Progenitor cell of endocrine pancreas (in vitro differentiated cells): ENCODE measurements at regions not wholly inside any gene's neighbourhood (a gene's known extent, or its start where the extent isn't known, plus 50 kb on each side); places are given as distances from the start of the nearest gene placed in this dataset.

Experiments
- DNase-seq: peaks from one replicate; pipeline ENCODE4 v3.0.0; 2021; ENCODE audit warnings: low spot score; ENCODE audit not compliant: unreplicated experiment
- H3K27ac Mint-ChIP-seq: 2 replicates; pipeline ENCODE4 v1.8.0; 2021; ENCODE audit warnings: mild to moderate bottlenecking, moderate library complexity, mixed read lengths
- H3K27me3 Mint-ChIP-seq: 2 replicates; pipeline ENCODE4 v1.8.0; 2021; ENCODE audit warnings: mixed read lengths
- H3K36me3 Mint-ChIP-seq: 2 replicates; pipeline ENCODE4 v1.8.0; 2022; ENCODE audit warnings: mixed read lengths; ENCODE audit not compliant: insufficient read depth
- H3K4me1 Mint-ChIP-seq: 2 replicates; pipeline ENCODE4 v1.8.0; 2021; ENCODE audit warnings: low read depth, mixed read lengths
- H3K4me3 Mint-ChIP-seq: 2 replicates; pipeline ENCODE4 v1.8.0; 2021; ENCODE audit warnings: low read depth, mild to moderate bottlenecking, moderate library complexity, mixed read lengths
- H3K9me3 Mint-ChIP-seq: 2 replicates; pipeline ENCODE4 v1.8.0; 2021; ENCODE audit warnings: low read depth, mixed read lengths
- TF ChIP-seq, protein P1 (sequence below): fragments of 200-600 bp; sonication (generic); IDR thresholded peaks from one replicate; pipeline ENCODE4 v1.5.0; 2021; ENCODE audit warnings: antibody characterized with exemption, mild to moderate bottlenecking; ENCODE audit not compliant: unreplicated experiment

- DNase-seq = no peak
- Mint-ChIP-seq H3K27ac (no peak overlapping the region), H3K36me3 (no peaks in the 10 kb centered on the region), H3K4me1 (no peaks in the 10 kb centered on the region), H3K4me3 (no peak overlapping the region), H3K9me3 (no peaks in the 10 kb centered on the region), H3K27me3 (no peaks in the 10 kb centered on the region)
- TF ChIP-seq, protein P1, sequence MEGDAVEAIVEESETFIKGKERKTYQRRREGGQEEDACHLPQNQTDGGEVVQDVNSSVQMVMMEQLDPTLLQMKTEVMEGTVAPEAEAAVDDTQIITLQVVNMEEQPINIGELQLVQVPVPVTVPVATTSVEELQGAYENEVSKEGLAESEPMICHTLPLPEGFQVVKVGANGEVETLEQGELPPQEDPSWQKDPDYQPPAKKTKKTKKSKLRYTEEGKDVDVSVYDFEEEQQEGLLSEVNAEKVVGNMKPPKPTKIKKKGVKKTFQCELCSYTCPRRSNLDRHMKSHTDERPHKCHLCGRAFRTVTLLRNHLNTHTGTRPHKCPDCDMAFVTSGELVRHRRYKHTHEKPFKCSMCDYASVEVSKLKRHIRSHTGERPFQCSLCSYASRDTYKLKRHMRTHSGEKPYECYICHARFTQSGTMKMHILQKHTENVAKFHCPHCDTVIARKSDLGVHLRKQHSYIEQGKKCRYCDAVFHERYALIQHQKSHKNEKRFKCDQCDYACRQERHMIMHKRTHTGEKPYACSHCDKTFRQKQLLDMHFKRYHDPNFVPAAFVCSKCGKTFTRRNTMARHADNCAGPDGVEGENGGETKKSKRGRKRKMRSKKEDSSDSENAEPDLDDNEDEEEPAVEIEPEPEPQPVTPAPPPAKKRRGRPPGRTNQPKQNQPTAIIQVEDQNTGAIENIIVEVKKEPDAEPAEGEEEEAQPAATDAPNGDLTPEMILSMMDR = no peak
These were observed 849.4 kb upstream of the ADAMTS5 start for GRCh38 chr21:27816301-27816700.

- H3K36me3 Mint-ChIP-seq = no peaks in the 10 kb centered on the region
- no peak overlapping the region for H3K27ac Mint-ChIP-seq
- H3K9me3 Mint-ChIP-seq = no peaks in the 10 kb centered on the region
- no peak for DNase-seq
- TF ChIP-seq, protein P1 = no peak
- no peaks in the 10 kb centered on the region for H3K27me3 Mint-ChIP-seq
- no peaks in the 10 kb centered on the region for H3K4me1 Mint-ChIP-seq
- H3K4me3 Mint-ChIP-seq = no peak overlapping the region
These were observed 847.3 kb upstream of the ADAMTS5 start for GRCh38 chr21:27814226-27814625.

DNA sequence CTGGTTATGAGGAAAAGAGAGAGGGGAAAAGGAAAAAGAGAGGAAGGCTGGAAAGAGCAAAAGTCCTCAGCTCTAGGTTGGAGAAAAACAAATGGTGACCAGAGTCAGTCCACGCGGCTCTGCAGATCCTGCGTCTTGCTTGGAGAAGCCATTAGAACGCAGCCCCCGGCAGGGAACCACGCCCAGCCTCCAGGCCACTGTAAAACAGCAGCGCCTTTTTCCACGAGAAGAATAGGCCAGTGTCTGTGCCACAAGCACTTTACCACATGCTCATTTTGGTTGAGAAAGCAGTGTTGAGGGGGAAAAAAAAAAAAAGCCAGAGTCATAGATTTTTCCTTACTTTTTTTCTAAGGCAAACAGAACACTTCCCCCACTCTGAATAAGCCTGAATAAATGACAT is 846.9 kb upstream of the ADAMTS5 start:
- H3K27ac Mint-ChIP-seq = no peak overlapping the region

DNA sequence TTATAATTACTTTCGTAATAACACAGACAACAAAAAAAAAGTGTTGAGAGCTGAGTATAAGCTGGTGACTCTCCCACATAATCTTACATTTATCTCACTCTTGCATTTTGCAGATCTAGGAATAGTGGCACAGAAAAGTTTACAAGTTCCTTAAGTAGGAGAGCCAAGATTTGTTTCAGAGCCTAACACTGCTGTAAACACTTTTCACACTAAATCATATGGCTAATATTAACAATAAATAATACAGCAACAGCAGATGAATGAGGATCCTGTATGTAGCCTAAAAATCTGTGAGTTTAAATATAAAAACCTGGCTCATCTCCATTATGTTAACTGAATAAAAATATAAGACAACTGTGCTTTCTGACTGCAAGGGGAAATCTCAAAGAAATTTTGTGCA is 846.5 kb upstream of the ADAMTS5 start:
- Mint-ChIP-seq H3K27ac (no peak overlapping the region), H3K4me1 (no peaks in the 10 kb centered on the region), H3K4me3 (no peak overlapping the region), H3K36me3 (no peaks in the 10 kb centered on the region), H3K27me3 (no peaks in the 10 kb centered on the region), H3K9me3 (no peaks in the 10 kb centered on the region)
- TF ChIP-seq, protein P1 = no peak
- no peak for DNase-seq

More for the DNA sequence above, 846.9 kb upstream of the ADAMTS5 start:
- no peak overlapping the region for H3K4me3 Mint-ChIP-seq
- no peaks in the 10 kb centered on the region for H3K9me3 Mint-ChIP-seq
- TF ChIP-seq, protein P1 = no peak
- no peaks in the 10 kb centered on the region for H3K27me3 Mint-ChIP-seq
- no peaks in the 10 kb centered on the region for H3K4me1 Mint-ChIP-seq
- DNase-seq = no peak
- H3K36me3 Mint-ChIP-seq = no peaks in the 10 kb centered on the region

GRCh38 chr21:27812279-27812678 is 845.4 kb upstream of the ADAMTS5 start:
- H3K27ac Mint-ChIP-seq = no peak overlapping the region
- TF ChIP-seq, protein P1 = no peak
- H3K4me3 Mint-ChIP-seq = no peak overlapping the region
- H3K27me3 Mint-ChIP-seq = no peaks in the 10 kb centered on the region
- no peaks in the 10 kb centered on the region for H3K9me3 Mint-ChIP-seq
- no peaks in the 10 kb centered on the region for H3K4me1 Mint-ChIP-seq
- H3K36me3 Mint-ChIP-seq = no peaks in the 10 kb centered on the region
- no peak for DNase-seq
